GM18951 (cell line): ENCODE measurements at regions not wholly inside any gene's neighbourhood (a gene's known extent, or its start where the extent isn't known, plus 50 kb on each side); places are given as distances from the start of the nearest gene placed in this dataset.
"Not testable (repeated sequence)": the region's sequence is repeated elsewhere in the genome, so short reads cannot be mapped to it uniquely, and the experiment has no call there.

Experiments
- POLR2A ChIP-seq: IDR thresholded peaks from 4 replicates; pipeline ENCODE4 v1.6.1; 2011; ENCODE audit warnings: mild to moderate bottlenecking; ENCODE audit not compliant: insufficient read length, insufficient read depth; ENCODE audit errors: extremely low read depth
- in situ Hi-C: fragments of 300-500 bp; cut with MboI; formaldehyde crosslinking; loops from one replicate; pipeline ENCODE4 v1.12.0; 2022; ENCODE audit warnings: low sequenced_read_pairs, mixed read lengths, inconsistent platforms; ENCODE audit not compliant: unreplicated experiment

DNA sequence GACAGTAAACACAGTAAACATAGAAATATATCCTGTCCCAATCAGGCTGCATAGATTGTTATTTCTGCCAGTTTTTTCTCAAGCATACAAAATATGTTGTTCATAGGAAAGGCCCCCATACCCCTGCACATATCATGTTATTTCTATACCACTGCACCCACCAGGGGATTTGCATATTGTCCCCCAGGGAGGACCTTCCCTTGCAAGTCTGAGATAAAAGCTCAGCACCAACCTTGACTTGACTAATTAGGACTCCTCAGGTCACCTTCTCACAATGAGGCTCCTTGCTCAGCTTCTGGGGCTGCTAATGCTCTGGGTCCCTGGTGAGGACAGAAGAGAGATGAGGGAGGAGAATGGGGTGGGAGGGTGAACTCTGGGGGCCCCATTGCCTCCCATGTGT, 1313.1 kb downstream of the RPIA start:
- in situ Hi-C loops: not testable (repeated sequence)

DNA sequence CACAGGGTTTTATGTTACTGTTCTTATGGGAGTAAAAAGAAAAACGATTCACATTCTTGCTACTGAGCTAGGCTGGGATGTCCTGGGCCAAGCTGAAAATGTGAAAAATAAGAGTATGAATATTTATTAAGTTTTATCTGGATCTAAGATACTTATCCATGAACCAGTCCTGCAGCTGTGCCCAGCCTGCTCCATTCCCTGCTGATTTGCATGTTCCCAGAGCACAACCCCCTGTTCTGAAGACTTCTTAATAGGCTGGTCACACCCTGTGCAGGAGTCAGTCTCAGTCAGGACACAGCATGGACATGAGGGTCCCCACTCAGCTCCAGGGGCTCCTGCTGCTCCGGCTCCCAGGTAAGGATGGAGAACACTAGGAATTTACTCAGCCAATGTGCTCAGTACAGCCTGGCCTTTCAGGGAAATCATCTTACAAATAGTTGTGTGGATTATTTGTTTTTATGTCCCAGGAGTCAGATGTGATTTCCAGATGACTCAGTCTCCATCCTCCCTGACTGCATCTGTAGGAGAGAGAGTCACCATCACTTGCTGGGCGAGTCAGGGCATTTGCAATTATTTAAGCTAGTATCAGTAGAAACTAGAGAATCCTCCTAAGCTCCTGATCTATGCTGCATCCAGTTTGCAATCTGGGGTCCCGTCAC, 1319.1 kb downstream of the RPIA start:
- in situ Hi-C loops: not testable (repeated sequence)

GRCh38 chr2:90011101-90011443, 1319.6 kb downstream of the RPIA start:
- in situ Hi-C loops: not testable (repeated sequence)

DNA sequence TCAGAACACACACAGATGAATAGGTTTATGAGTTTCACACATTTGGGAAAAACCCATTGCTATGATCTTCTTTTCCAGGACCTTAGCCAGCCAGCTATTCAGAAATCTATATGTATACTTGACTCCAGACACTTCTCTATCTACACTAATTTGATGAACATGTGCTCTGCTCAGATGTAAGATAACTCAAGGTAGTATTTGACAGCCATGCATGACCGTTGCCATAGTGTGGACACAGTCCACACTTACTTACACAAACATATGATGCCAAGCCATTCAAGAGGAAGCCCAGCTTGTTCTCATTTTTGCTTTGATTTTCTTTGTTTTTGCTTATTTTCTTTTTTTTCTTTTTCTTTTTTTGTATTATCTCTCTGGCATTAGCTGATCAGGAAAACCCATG, 1328.4 kb downstream of the RPIA start:
- in situ Hi-C loops: not testable (repeated sequence)

- in situ Hi-C loops: not testable (repeated sequence)
Measured at GRCh38 chr2:90021234-90021633, 1329.8 kb downstream of the RPIA start.

- in situ Hi-C loops: not testable (repeated sequence)
Measured at GRCh38 chr2:90027231-90027643, 1335.8 kb downstream of the RPIA start.

GRCh38 chr2:90028381-90029079, 1337.1 kb downstream of the RPIA start:
- in situ Hi-C loops: not testable (repeated sequence)

GRCh38 chr2:90029080-90029428, 1337.6 kb downstream of the RPIA start:
- in situ Hi-C loops: not testable (repeated sequence)

DNA sequence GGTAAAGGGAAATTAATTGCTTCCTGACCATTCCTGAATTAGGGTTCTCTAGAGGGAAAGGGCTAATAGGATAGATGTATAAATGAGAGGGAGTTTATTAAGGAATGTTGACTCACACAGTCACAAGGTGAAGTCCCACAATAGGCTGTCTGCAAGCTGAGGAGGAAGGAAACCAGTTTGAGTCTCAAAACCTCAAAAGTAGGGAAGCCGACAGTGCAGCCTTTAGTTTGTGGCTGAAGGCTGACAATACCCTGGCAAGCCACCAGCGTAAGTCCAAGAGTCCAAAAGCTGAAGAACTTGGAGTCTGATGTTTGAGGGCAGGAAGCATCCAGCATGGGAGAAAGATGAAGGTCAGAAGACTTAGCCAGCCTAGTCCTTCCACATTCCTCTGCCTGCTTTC, 1340.8 kb downstream of the RPIA start:
- in situ Hi-C loops: not testable (repeated sequence)

DNA sequence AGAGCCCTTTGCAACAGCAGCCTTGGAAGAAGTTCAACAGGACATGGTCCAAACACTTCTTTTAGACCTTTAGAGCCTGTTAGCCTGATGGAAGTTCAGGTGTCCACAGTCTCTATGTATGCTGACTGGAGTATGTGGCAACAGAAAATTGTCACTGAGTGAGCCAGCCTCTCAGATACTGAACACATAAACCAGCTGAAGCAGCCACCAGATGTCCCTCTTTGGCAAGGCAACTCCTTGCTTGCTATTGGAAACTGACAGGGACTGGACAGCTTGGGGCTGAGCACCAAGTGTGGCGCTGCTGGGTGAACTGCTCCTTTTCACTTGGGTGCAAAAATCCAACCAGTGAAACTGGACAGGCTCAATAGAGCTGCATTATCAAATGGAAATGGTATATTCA, 1344.9 kb downstream of the RPIA start:
- in situ Hi-C loops: not testable (repeated sequence)

DNA sequence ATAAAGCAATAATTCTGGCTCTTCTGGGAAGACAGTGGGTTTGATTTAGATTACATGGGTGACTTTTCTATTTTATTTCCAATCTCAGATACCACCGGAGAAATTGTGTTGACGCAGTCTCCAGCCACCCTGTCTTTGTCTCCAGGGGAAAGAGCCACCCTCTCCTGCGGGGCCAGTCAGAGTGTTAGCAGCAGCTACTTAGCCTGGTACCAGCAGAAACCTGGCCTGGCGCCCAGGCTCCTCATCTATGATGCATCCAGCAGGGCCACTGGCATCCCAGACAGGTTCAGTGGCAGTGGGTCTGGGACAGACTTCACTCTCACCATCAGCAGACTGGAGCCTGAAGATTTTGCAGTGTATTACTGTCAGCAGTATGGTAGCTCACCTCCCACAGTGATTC, 1347.6 kb downstream of the RPIA start:
- in situ Hi-C loops: not testable (repeated sequence)

DNA sequence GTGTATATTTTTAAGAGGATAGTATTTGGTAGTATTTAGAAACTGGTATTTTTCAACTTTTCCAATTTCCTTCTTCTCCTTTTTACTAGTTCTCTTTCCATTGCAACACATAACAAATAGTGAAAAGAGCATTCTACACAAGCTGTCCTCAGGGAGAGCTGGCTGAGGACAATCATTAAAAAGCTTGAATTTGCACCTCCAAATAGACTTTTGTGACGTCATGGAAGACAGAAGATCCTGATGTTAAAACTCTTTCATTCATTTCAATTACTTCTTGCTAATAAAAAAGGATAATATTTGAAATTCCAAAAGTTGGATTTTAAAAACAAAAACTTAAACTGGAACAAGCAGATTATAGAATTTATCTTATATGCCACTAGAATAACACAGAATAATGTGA, 1356.3 kb downstream of the RPIA start:
- in situ Hi-C loops: not testable (repeated sequence)

DNA sequence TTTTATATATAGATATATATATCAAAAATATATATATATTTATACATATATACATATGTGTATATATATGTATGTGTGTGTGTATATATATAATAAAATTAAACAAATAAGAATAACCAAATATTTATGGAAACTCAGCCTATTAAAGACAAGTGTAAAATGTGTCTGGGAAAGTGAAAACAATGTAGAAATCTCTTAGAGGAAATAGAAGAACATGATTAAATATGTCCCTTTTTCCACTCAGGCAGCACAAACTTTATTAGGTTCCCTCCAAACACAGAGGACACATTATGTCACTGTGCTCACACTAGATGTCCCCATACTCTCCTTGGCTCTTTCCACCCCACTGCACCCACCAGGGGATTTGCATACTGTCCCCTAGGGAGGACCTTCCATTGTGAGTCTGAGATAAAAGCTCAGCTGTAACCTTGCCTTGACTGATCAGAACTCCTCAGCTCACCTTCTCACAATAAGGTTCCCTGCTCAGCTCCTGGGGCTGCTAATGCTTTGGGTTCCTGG, 1360.7 kb downstream of the RPIA start:
- in situ Hi-C loops: not testable (repeated sequence)

- no peak for TF ChIP-seq POLR2A
- in situ Hi-C loops: no loop called here
Measured at GRCh38 chr2:90069290-90069894, 1377.9 kb downstream of the RPIA start.

- TF ChIP-seq POLR2A: no peak
- in situ Hi-C loops: loop anchor here (25.0 kb wide), 1 partner anchor 964 kb away; no protein-coding TSS in a partner anchor
Measured at GRCh38 chr2:90076311-90076710, 1384.8 kb downstream of the RPIA start.

GRCh38 chr2:90077948-90078347, 1386.5 kb downstream of the RPIA start:
- in situ Hi-C loops: loop anchor here (25.0 kb wide), 1 partner anchor 966 kb away; no protein-coding TSS in a partner anchor
- TF ChIP-seq POLR2A: no peak
